ENCODE measurements at regions not wholly inside any gene's neighbourhood (a gene's known extent, or its start where the extent isn't known, plus 50 kb on each side); places are given as distances from the start of the nearest gene placed in this dataset.

DNA sequence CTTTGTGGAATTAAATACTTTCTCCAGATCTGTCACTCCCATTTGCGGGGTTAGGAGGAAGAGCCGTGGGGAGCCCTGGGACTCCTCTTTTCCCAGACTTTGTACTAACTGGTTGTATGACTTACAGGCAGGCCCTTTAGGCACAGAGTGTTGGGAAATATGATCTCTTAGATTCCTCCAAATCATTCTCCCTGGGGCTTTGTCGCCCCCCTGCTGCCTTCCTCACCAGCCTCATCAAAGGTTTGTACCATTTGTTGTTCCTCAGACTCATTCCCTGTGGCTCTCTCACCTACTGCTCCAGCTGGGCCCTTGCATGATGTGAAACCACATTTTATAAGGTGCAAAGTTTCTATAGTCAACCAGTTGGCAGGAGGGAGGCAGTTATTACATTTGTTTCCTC, 56.4 kb downstream of the CRYGS start:
- no peak for DNase-seq

DNA sequence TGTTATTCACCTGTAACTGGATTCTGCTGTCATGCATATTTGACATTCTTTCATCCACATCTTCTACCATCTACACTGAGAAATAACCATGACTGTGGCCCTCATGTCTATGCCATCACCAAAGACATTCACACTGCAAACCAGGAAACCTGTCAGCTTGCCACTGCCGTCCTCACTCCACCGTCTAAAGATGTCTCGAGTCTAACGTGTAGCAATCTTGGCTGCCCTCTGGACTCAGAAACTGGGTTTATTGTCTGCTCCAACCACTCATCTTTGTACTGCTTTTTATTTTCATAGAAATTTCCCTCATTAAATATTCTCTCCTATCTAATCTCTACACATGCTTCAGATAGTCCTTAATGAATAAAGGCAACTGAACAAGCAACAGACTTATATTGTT, 57.1 kb downstream of the CRYGS start:
- DNase-seq = no peak

DNA sequence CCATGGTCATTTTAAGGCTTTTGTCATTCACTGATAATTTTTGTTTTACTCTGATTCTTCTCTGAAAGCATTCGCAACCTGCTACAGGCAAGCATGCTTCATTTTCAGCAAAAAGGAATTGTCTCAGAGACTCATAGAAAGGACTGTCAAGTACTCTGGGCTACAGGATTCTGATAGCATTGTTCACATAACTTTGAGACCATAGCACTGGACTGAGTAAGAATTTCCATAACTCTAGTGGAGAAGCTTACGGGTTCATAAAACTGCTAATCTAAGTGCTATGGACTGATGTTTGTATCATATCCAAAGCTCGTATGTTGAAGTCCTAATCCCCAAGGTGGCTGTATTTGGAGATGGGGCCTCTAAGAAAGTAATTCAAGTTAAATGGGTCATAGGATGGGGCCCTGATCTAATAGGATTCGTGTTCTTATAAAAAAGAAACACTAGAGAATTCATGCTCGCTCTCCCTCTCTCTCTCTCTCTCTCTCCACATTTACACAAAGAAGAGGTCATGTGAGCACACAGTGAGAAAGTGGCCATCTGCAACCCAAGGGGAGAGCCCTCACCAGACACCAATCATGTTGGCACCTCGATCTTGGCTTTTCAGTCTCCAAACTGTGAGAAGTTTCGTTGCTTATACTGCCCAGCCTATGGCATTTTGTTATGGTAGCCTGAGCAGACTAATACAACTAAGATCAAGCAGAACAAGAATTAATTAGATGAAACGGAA, 60.4 kb downstream of the CRYGS start:
- no peak for DNase-seq

DNA sequence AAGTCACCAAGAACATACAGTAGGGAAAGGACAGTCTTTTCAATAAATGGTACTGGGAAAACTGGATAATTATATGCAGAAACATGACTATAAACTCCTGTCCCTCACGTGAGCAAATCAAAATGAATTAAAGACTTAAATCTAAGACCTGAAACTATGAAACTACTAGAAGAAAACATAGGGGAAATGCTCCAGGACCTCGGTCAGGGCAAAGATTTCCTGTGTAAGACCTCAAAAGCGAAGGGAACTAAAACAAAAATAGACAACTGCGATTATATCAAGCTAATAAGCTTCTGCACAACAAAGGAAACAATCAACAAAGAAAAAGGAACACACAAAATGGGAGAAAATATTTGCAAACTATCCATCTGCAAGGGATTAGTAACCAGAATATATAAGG, 62.7 kb downstream of the CRYGS start:
- DNase-seq = no peak

- DNase-seq = no peak
Measured at GRCh38 chr3:186477876-186478275, 66.3 kb downstream of the CRYGS start.

GRCh38 chr3:186477033-186477432, 67.1 kb downstream of the CRYGS start:
- DNase-seq = no peak

GRCh38 chr3:186476541-186476940, 67.6 kb downstream of the CRYGS start:
- DNase-seq = no peak

DNA sequence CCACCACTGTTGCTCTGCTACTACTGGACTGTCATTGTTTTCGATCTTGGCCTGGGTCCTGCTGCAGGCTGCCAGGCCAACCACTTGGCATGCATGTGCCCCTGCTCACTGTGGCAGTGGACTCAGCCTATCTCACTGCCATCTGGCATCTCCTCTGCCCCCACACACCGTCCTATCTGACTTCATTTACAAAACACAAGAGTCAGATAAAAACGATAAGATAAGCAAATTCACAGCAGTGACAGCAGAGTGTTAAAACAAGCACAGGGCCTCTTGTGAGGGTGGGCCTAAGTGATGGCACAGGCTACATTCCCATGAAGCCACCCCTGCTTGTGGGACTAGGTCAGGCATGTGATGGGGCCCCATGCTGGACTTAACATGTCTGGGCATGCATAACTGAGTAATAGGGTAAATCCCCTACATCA, 68.1 kb downstream of the CRYGS start:
- no peak for DNase-seq

DNA sequence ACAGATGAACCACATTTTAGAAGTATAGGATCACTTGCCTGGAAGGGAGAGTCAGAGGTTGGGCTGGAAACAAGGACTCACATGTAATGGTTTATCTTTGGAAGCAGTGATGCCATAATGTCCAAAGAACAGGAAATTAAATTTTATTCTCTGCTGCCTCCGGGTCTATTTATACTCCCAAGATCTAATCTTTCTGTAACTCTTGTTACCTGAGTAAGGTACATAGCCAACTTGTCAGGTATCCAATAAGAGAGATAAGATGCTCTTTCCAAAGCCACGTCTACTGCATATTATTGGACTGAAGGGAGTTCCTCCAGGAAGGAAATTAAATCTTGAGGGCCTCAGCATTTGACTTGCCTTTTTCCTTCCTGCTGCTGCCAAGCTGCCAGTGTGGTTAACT, 71.0 kb downstream of the CRYGS start:
- no peak for DNase-seq

DNA sequence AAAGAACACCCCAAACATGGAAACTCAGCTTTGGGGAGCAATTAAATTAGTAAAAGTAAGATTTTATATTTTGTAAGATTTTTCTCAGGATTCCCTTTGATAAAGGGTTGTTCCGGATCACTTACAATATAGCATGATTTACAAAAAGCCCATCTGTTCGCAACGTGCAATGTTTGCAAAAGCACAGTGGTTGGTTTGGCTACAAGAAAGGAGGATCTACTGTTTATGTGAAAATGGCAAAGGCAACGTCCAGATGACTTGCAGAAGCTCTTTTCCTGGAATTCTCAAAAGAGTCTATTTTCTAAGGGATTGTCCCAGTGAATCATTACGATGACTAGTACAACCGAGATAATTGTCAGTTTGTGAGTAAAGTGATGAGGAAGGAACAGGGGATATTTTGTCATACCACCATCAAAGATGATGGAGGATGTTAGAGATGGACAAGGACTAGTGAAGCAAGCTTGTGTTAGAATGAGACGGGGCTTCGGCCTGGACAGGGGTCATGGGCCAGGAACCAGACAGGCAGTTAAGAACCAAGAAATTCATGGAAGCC, 71.6 kb downstream of the CRYGS start:
- DNase-seq = peak; percentile 25

GRCh38 chr3:186471771-186472170, 72.4 kb downstream of the CRYGS start:
- peak; percentile 31 for DNase-seq

DNA sequence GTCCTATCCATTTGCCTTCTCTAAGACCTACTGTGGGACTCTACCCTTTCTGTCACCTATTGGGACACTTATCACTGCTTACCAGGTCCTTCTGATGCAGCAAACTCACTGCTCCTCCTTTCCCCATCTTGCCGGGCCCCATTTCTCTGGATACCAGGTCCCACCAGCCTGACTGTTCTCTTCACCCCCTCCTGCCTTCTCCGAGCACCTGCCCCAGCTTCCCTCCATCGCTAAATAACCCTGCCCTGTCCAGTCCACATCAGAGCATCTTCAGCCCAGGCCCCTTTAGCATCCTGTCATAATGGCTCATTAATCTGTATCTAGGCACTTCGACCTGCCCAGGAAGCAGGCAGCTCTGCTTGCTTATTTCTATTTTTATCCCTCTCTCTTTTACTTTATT, 74.7 kb downstream of the CRYGS start:
- DNase-seq = no peak

GRCh38 chr3:186467969-186468368, 76.2 kb downstream of the CRYGS start:
- DNase-seq = no peak

- no peak for DNase-seq
Measured at GRCh38 chr3:186466391-186466974, 77.7 kb downstream of the CRYGS start.

GRCh38 chr3:186465508-186465907, 78.7 kb downstream of the CRYGS start:
- DNase-seq = no peak

DNA sequence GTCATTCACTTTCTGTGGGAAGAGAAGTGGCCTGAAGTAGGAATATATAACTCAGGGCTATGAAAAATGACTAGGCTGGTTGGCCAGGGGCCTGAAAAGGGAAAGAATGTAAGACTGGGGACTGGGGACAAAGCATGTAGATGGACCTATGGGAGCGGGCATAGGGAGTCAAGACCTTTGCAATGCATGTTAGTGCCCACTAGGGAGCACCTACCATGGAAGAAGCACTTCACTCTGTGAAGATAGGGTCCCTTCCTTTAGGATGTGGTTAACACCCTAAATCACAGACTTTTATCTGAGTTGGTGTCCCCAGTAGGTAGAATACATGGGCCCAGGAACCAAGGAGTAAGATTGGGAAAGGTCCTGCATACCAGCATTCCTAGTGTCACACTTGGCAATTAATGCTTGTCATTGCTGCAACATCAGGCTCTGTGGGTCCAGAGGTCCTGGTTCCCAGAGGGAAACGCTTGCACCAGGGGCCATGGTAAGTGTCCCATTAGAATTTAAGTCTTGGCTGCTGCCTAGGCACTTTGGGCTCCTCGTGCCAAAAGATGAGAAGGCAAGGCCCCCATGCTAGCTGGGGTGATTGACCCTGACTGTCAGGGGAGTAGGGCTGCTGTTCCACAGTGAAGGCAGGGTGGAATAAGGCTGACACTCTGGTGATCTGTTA, 79.6 kb downstream of the CRYGS start:
- DNase-seq = no peak

GRCh38 chr3:186461141-186461540, 83.0 kb downstream of the CRYGS start:
- DNase-seq = no peak

DNA sequence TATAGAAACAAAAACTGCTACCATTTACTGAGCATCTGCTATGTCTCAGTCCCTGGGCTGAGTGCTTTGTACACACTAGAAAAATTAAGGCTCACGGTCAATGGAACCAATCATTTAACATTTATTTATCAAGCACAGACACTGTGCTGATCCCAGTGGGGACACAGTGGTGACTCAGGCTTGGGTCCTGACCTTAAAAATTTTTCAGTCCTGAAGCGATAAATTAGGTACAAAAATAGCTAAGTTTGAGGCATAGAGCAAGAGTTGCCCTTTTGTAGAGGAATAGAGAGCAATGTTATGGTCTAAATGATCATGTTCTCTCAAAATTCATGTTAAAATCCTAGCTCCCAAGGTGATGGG, 85.1 kb downstream of the CRYGS start:
- DNase-seq = no peak

DNA sequence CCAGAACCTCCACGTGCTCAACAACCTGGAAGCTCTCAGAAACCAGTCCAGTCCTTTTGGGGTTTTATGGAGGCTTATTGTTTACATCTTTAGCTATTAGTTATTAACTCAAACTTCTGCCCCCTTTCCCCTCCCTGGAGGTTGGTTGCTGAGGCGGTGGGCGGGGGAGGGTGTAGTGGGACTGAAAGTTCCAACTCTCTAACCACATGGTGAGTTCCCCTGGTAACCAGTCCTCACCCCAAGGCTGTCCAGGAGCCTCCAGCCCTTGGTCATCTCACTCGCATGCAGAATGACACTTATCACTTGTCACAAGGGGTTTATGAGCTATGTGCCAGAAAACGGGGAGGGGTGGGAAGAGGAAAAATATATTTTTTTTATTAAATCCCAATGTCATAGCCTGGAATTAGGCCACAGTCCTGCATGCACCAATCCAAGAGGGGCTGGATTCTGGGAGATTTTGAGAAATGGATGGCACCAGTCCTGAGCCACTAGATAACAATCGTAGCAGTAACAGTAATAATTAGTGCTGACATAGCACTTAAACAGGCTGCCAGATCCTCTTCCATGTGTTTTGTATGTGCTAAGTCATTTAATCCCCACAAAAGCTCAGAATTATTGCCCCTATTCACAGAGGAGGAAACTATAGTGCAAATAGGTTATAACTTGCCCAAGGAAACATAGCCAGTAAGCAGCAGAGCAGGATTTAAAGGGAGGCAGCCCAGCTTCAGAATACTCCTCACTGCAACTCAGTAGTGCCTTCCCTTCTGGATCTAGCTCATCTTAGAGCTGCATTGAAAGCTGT, 85.7 kb downstream of the CRYGS start:
- no peak for DNase-seq

GRCh38 chr3:186457236-186457635, 86.9 kb downstream of the CRYGS start:
- DNase-seq = no peak

GRCh38 chr3:186456731-186457191, 87.4 kb downstream of the CRYGS start:
- DNase-seq = no peak

DNA sequence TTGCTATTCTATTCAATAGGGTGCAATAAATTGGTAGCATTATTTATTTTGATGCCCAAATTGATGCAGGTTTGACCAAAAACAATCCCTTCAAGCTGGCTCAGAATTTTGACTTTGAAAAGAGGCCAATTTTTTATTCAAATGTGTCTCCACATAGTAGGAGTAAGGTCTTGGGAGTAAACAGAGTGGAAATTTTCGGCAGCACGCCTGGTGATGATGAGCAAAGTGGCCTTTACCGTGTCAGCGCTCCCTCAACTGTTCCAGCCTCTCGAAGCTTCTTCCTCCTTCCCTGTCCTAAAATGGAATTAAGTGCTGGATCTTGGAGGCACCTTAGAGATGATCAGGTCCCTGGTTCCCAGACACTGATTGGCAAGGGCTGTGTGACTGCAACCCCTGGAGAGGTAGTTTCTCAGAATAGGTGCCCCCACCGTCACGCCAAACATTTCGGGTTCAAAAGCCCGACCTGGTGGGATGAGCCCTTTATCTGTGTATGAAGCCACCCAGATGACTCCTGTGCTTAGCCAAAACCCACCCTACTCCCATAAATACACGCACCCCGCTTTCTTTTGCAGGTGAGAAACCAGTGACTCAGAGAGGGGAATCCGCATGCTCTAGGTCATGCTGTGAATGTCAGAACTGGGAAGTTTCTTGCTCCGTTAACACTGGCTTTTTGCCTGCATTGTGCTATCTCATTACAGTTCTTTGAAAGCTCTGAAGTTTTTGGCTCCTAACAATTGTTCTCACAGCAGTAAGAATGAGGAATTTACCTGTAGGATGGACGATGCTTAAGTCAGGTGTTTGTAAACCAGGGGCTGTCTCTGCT, 89.1 kb downstream of the CRYGS start:
- no peak for DNase-seq

Measured in NCI-H69 (cell line).